Breast epithelium (tissue), 3 donors: ENCODE measurements at regions not wholly inside any gene's neighbourhood (a gene's known extent, or its start where the extent isn't known, plus 50 kb on each side); places are given as distances from the start of the nearest gene placed in this dataset.

Source experiments
- POLR2A ChIP-seq: fragments of 450-650 bp; IDR thresholded peaks from one replicate; pipeline ENCODE4 v1.6.1; 2016; ENCODE audit warnings: antibody characterized with exemption, mild to moderate bottlenecking, moderate library complexity
- TF ChIP-seq, protein P1 (sequence below), 3 donors: fragments of 450-650 bp; IDR thresholded peaks; one replicate each; pipeline ENCODE4 v1.5.1; 2016 to 2017; ENCODE audit warnings: antibody characterized with exemption in 3 of 3, mild to moderate bottlenecking in 3 of 3, moderate library complexity in 3 of 3

DNA sequence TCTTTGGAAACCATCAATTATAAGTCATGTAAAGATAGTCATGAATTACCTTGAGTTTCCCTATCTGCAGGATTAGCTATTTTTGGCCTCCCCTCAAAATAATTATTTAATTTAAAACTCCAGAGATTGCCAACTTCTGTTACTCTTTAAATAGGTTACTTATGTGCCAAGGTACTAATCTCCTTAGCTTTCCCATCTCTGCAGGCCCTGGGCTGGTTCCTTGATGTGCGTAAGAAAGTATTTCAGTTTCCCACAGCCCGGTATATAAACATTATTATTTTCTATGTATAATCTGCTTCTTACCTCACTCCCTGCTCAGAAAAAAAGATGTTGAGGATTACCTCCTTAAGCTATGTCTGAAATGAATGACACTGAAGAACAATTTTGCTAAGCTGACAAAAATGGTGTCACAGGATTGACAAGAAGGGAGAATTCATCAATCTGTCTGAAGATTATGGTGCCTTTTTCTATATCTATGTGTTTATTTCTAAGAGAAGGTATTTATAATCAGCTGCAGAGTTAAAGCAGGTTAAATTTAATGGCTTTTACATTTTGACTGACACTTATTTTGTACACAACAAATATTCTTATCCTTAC, 1697.2 kb upstream of the PCDH20 start:
- TF ChIP-seq, protein P1, sequence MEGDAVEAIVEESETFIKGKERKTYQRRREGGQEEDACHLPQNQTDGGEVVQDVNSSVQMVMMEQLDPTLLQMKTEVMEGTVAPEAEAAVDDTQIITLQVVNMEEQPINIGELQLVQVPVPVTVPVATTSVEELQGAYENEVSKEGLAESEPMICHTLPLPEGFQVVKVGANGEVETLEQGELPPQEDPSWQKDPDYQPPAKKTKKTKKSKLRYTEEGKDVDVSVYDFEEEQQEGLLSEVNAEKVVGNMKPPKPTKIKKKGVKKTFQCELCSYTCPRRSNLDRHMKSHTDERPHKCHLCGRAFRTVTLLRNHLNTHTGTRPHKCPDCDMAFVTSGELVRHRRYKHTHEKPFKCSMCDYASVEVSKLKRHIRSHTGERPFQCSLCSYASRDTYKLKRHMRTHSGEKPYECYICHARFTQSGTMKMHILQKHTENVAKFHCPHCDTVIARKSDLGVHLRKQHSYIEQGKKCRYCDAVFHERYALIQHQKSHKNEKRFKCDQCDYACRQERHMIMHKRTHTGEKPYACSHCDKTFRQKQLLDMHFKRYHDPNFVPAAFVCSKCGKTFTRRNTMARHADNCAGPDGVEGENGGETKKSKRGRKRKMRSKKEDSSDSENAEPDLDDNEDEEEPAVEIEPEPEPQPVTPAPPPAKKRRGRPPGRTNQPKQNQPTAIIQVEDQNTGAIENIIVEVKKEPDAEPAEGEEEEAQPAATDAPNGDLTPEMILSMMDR (IDR thresholded peaks at IDR 0.05): no peak
- no peak for TF ChIP-seq POLR2A
